ENCODE measurements at regions not wholly inside any gene's neighbourhood (a gene's known extent, or its start where the extent isn't known, plus 50 kb on each side); places are given as distances from the start of the nearest gene placed in this dataset.

GRCh38 chr14:75333606-75334548, 55.2 kb downstream of the FOS start:
- Mint-ChIP-seq H3K27me3 (no peaks in the 10 kb centered on the region), H3K4me1 (peaks cover 32% of the 10 kb centered on the region), H3K27ac (peak overlapping the region; percentile 90), H3K4me3 (peak overlapping the region; percentile 88), H3K9me3 (no peaks in the 10 kb centered on the region), H3K36me3 (no peaks in the 10 kb centered on the region)

- H3K27me3 Mint-ChIP-seq, result no peaks in the 10 kb centered on the region
- peak overlapping the region; percentile 88 for H3K4me3 Mint-ChIP-seq
- peak overlapping the region; percentile 90 for H3K27ac Mint-ChIP-seq
- no peaks in the 10 kb centered on the region for H3K9me3 Mint-ChIP-seq
- H3K36me3 Mint-ChIP-seq, result no peaks in the 10 kb centered on the region
- peaks cover 32% of the 10 kb centered on the region for H3K4me1 Mint-ChIP-seq
Measured at GRCh38 chr14:75334549-75335051, 56.0 kb downstream of the FOS start.

DNA sequence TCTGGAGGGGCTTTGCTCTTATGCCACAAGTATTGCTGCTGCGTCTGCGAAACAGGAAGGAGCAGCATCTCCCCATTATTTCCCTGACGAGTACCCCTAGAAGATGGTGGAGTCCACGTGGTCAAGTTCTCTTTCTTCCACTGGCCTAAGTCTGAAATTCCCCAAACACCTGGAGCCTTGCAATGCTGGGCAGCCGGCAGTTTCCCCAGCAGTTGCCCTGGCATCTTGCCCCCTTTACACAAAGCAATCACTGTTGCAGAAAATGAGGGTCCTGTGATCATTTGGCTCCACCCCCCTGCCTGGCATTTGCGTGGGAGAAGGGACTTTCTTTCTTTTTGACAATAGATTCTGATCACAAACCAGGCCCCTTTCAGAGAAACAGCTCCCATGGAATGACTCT, 56.9 kb downstream of the FOS start:
- peaks cover 32% of the 10 kb centered on the region for H3K4me1 Mint-ChIP-seq
- peak overlapping the region; percentile 40 for H3K4me3 Mint-ChIP-seq

DNA sequence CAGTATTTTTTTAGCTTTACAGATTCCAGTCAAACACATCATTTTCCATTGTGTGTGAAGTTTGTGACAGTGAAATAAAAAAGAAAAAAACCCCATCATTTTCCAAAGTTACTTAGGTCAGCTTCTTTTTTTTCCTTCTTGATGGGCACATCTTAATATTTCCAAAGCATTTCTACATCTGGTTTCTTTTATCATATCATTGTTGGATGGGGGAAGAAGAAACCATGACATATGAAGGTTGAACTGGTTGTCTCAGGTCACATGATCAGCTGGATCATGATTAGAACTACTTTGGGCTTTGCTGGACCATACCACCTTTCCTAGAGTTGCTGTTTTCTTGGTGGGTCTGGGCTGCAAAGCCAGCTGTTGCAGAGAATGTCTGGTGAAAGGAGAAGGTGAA, 59.8 kb downstream of the FOS start:
- Mint-ChIP-seq H3K4me1 (peaks cover 23% of the 10 kb centered on the region), H3K27ac (no peak overlapping the region), H3K4me3 (no peak overlapping the region), H3K27me3 (no peaks in the 10 kb centered on the region), H3K36me3 (no peaks in the 10 kb centered on the region), H3K9me3 (no peaks in the 10 kb centered on the region)

More for the DNA sequence above, 56.9 kb downstream of the FOS start:
- Mint-ChIP-seq H3K27ac (peak overlapping the region; percentile 76), H3K36me3 (no peaks in the 10 kb centered on the region), H3K27me3 (no peaks in the 10 kb centered on the region), H3K9me3 (no peaks in the 10 kb centered on the region)

- H3K27ac Mint-ChIP-seq, result no peak overlapping the region
Measured at GRCh38 chr14:75339059-75339458, 60.4 kb downstream of the FOS start.

DNA sequence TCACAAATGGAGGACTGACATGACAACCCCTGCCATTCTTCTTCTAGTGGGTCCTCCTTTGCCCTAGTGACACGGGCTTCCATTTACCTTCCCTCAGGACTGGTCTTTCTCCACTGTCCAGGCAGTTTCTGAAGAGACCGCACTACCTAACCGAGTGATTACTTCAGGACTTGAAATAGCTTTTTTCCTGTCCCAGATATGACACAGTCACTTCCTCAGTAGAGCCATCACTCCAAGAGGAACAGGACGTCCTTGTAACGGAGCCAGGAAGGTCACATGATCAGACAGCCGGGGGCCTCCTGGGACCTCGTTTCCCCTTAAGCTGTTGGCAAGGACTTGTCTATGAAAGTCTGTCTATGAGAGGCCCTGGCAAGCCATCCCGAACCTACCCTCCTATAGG, 62.3 kb downstream of the FOS start:
- Mint-ChIP-seq H3K4me1 (peaks cover 3% of the 10 kb centered on the region), H3K36me3 (no peaks in the 10 kb centered on the region), H3K27me3 (no peaks in the 10 kb centered on the region), H3K27ac (no peak overlapping the region), H3K4me3 (no peak overlapping the region), H3K9me3 (no peaks in the 10 kb centered on the region)

More at GRCh38 chr14:75339059-75339458, 60.4 kb downstream of the FOS start:
- H3K4me1 Mint-ChIP-seq, result peaks cover 18% of the 10 kb centered on the region
- no peaks in the 10 kb centered on the region for H3K27me3 Mint-ChIP-seq
- H3K9me3 Mint-ChIP-seq, result no peaks in the 10 kb centered on the region
- H3K36me3 Mint-ChIP-seq, result no peaks in the 10 kb centered on the region
- H3K4me3 Mint-ChIP-seq, result no peak overlapping the region

DNA sequence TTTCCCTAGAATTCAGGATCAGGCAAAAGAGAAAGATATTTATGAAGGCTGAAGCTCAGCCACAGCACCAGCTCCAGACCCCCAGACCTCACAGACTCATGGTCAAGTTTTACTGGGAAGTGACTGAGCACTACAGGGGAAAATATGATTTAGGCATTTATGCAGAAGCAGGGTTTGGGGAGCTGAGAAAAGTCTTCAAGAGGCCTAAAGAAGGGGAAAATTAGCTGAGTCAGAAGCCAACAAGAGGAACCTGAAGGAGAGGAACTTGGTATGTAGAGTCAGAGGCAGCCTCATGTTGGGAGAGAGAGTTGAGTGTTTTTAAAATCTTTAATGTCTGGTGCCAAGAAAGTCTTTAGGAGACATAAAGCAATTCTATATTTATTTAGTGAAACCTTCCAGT, 63.0 kb downstream of the FOS start:
- Mint-ChIP-seq H3K9me3 (no peaks in the 10 kb centered on the region), H3K4me1 (peaks cover 3% of the 10 kb centered on the region), H3K36me3 (no peaks in the 10 kb centered on the region), H3K27me3 (no peaks in the 10 kb centered on the region), H3K4me3 (no peak overlapping the region), H3K27ac (no peak overlapping the region)

GRCh38 chr14:75342762-75343599, 64.4 kb downstream of the FOS start:
- no peak overlapping the region for H3K27ac Mint-ChIP-seq
- H3K4me3 Mint-ChIP-seq, result no peak overlapping the region
- no peaks in the 10 kb centered on the region for H3K9me3 Mint-ChIP-seq
- H3K4me1 Mint-ChIP-seq, result peaks cover 3% of the 10 kb centered on the region
- H3K36me3 Mint-ChIP-seq, result no peaks in the 10 kb centered on the region
- H3K27me3 Mint-ChIP-seq, result no peaks in the 10 kb centered on the region

GRCh38 chr14:75343911-75344310, 65.3 kb downstream of the FOS start:
- H3K36me3 Mint-ChIP-seq, result no peaks in the 10 kb centered on the region
- H3K4me3 Mint-ChIP-seq, result no peak overlapping the region
- H3K27ac Mint-ChIP-seq, result no peak overlapping the region
- H3K27me3 Mint-ChIP-seq, result no peaks in the 10 kb centered on the region
- H3K4me1 Mint-ChIP-seq, result peaks cover 3% of the 10 kb centered on the region
- H3K9me3 Mint-ChIP-seq, result no peaks in the 10 kb centered on the region

- Mint-ChIP-seq H3K27ac (peak overlapping the region; percentile 56), H3K4me1 (peaks cover 3% of the 10 kb centered on the region), H3K36me3 (no peaks in the 10 kb centered on the region), H3K9me3 (no peaks in the 10 kb centered on the region), H3K4me3 (no peak overlapping the region), H3K27me3 (no peaks in the 10 kb centered on the region)
Measured at GRCh38 chr14:75344411-75344810, 65.8 kb downstream of the FOS start.

DNA sequence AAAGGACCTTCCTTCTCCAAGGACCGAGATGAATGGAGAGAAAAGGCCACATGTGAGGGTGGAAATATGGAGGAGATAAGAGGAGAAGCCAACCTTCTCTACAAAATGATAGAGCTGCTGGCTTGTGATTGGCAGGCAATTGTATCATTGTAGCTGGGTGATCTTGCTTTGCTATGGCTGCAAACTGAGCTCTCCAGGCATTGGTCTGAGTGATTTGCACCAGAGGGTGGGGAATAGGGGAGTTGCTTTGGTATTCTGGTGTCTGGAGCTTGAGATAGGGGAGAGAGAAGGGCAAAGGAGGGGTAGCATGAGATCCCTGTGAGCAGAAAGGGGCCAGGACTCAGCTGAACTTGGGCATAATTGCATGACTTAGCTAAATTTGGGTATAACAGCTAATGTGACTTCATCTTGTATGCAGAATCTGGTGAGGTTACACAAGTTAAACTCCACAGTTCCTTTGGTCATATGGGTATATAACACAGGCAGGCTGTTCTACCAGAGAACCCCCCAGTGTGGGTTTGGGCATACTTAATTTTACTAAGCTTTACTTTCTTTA, 72.0 kb downstream of the FOS start:
- H3K27ac Mint-ChIP-seq, result no peak overlapping the region
- H3K4me1 Mint-ChIP-seq, result no peaks in the 10 kb centered on the region
- H3K36me3 Mint-ChIP-seq, result no peaks in the 10 kb centered on the region
- H3K4me3 Mint-ChIP-seq, result no peak overlapping the region
- H3K9me3 Mint-ChIP-seq, result no peaks in the 10 kb centered on the region
- H3K27me3 Mint-ChIP-seq, result no peaks in the 10 kb centered on the region

- no peaks in the 10 kb centered on the region for H3K4me1 Mint-ChIP-seq
- H3K27ac Mint-ChIP-seq, result no peak overlapping the region
- H3K4me3 Mint-ChIP-seq, result no peak overlapping the region
- H3K9me3 Mint-ChIP-seq, result no peaks in the 10 kb centered on the region
- no peaks in the 10 kb centered on the region for H3K27me3 Mint-ChIP-seq
- no peaks in the 10 kb centered on the region for H3K36me3 Mint-ChIP-seq
Measured at GRCh38 chr14:75359098-75359497, 68.7 kb upstream of the JDP2 start.

DNA sequence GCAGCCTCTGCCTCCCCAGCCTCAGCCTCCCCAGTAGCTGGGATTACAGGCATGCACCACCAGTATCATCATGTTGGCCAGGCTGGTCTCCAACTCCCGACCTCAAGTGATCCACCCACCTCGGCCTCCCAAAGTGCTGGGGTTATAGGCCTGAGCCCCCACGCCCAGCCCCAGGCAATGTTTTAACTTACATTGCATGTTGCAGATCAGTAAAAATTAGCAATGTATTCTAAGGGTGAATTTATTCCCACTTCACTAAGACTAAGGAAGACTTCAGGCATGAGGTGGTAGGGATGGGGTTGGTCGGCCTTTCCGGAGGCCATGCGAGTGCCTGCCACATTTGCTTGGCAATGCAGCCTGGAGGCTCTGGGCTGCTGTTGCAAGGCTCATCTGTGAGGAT, 66.8 kb upstream of the JDP2 start:
- no peaks in the 10 kb centered on the region for H3K36me3 Mint-ChIP-seq
- no peaks in the 10 kb centered on the region for H3K4me1 Mint-ChIP-seq
- H3K27ac Mint-ChIP-seq, result no peak overlapping the region
- no peak overlapping the region for H3K4me3 Mint-ChIP-seq
- no peaks in the 10 kb centered on the region for H3K9me3 Mint-ChIP-seq
- no peaks in the 10 kb centered on the region for H3K27me3 Mint-ChIP-seq

GRCh38 chr14:75361751-75362433, 65.9 kb upstream of the JDP2 start:
- Mint-ChIP-seq H3K9me3 (no peaks in the 10 kb centered on the region), H3K4me1 (no peaks in the 10 kb centered on the region), H3K36me3 (no peaks in the 10 kb centered on the region), H3K4me3 (no peak overlapping the region), H3K27ac (no peak overlapping the region), H3K27me3 (no peaks in the 10 kb centered on the region)

- H3K4me3 Mint-ChIP-seq, result no peak overlapping the region
- H3K4me1 Mint-ChIP-seq, result no peaks in the 10 kb centered on the region
- H3K27me3 Mint-ChIP-seq, result no peaks in the 10 kb centered on the region
Measured at GRCh38 chr14:75363130-75363529, 64.7 kb upstream of the JDP2 start.

More at GRCh38 chr14:75363130-75363529, 64.7 kb upstream of the JDP2 start:
- Mint-ChIP-seq H3K9me3 (no peaks in the 10 kb centered on the region), H3K27ac (no peak overlapping the region), H3K36me3 (no peaks in the 10 kb centered on the region)

Data from activated naive CD4-positive, alpha-beta T cell treated with anti-CD3 and anti-CD28 coated beads, Interleukin-2, amount 50 U/mL, for 24 hours (primary cell).